Endothelial cell of hepatic sinusoid (primary cell): ENCODE measurements at regions not wholly inside any gene's neighbourhood (a gene's known extent, or its start where the extent isn't known, plus 50 kb on each side); places are given as distances from the start of the nearest gene placed in this dataset.

Experiments used
- in situ Hi-C: cut with HindIII; loops from 2 replicates; pipeline ENCODE4 v1.10.0; 2017; ENCODE audit warnings: low sequenced_read_pairs

- in situ Hi-C loops, result no loop called here
Observed at GRCh38 chr2:72006188-72006736, 141.4 kb downstream of the CYP26B1 start.

GRCh38 chr2:72004976-72005375, 142.7 kb downstream of the CYP26B1 start:
- in situ Hi-C loops, result no loop called here

- in situ Hi-C loops, result no loop called here
Observed at GRCh38 chr2:72004201-72004915, 143.3 kb downstream of the CYP26B1 start.

- in situ Hi-C loops, result no loop called here
Observed at GRCh38 chr2:72003796-72004195, 143.9 kb downstream of the CYP26B1 start.

GRCh38 chr2:72003124-72003523, 144.5 kb downstream of the CYP26B1 start:
- in situ Hi-C loops, result no loop called here

GRCh38 chr2:72001937-72002690, 145.5 kb downstream of the CYP26B1 start:
- in situ Hi-C loops, result no loop called here

GRCh38 chr2:72000110-72000509, 147.6 kb downstream of the CYP26B1 start:
- in situ Hi-C loops, result no loop called here

GRCh38 chr2:71999580-71999979, 148.1 kb downstream of the CYP26B1 start:
- in situ Hi-C loops, result no loop called here

GRCh38 chr2:71997843-71998242, 149.8 kb downstream of the CYP26B1 start:
- in situ Hi-C loops, result no loop called here

GRCh38 chr2:71995067-71995665, 152.5 kb downstream of the CYP26B1 start:
- in situ Hi-C loops, result no loop called here

GRCh38 chr2:71992036-71992435, 155.6 kb downstream of the CYP26B1 start:
- in situ Hi-C loops, result loop anchor here (5.0 kb wide), 1 partner anchor 45 kb away; no protein-coding TSS in a partner anchor

- in situ Hi-C loops, result loop anchor here (5.0 kb wide), 1 partner anchor 46 kb away; no protein-coding TSS in a partner anchor
Observed at GRCh38 chr2:71991397-71991796, 156.3 kb downstream of the CYP26B1 start.

GRCh38 chr2:71990826-71991225, 156.8 kb downstream of the CYP26B1 start:
- in situ Hi-C loops, result loop anchor here (5.0 kb wide), 1 partner anchor 46 kb away; no protein-coding TSS in a partner anchor

GRCh38 chr2:71990122-71990521, 157.5 kb downstream of the CYP26B1 start:
- in situ Hi-C loops, result loop anchor here (5.0 kb wide), 1 partner anchor 47 kb away; no protein-coding TSS in a partner anchor

GRCh38 chr2:71989671-71990070, 158.0 kb downstream of the CYP26B1 start:
- in situ Hi-C loops, result loop anchor here (5.0 kb wide), 1 partner anchor 48 kb away; no protein-coding TSS in a partner anchor

GRCh38 chr2:71988170-71988569, 159.5 kb downstream of the CYP26B1 start:
- in situ Hi-C loops, result no loop called here

GRCh38 chr2:71976685-71977084, 171.0 kb downstream of the CYP26B1 start:
- in situ Hi-C loops, result no loop called here

- in situ Hi-C loops, result no loop called here
Observed at GRCh38 chr2:71974846-71975245, 172.8 kb downstream of the CYP26B1 start.

GRCh38 chr2:71971493-71971892, 176.2 kb downstream of the CYP26B1 start:
- in situ Hi-C loops, result no loop called here

GRCh38 chr2:71965530-71965929, 182.1 kb downstream of the CYP26B1 start:
- in situ Hi-C loops, result no loop called here
